ENCODE measurements at regions not wholly inside any gene's neighbourhood (a gene's known extent, or its start where the extent isn't known, plus 50 kb on each side); places are given as distances from the start of the nearest gene placed in this dataset.
"Not testable (repeated sequence)": the region's sequence is repeated elsewhere in the genome, so short reads cannot be mapped to it uniquely, and the experiment has no call there.

GRCh38 chr10:124167925-124168324, 74.5 kb upstream of the CHST15 start:
- not testable (repeated sequence) for DNase-seq (ENCODE audit: low read depth, low spot score)

DNA sequence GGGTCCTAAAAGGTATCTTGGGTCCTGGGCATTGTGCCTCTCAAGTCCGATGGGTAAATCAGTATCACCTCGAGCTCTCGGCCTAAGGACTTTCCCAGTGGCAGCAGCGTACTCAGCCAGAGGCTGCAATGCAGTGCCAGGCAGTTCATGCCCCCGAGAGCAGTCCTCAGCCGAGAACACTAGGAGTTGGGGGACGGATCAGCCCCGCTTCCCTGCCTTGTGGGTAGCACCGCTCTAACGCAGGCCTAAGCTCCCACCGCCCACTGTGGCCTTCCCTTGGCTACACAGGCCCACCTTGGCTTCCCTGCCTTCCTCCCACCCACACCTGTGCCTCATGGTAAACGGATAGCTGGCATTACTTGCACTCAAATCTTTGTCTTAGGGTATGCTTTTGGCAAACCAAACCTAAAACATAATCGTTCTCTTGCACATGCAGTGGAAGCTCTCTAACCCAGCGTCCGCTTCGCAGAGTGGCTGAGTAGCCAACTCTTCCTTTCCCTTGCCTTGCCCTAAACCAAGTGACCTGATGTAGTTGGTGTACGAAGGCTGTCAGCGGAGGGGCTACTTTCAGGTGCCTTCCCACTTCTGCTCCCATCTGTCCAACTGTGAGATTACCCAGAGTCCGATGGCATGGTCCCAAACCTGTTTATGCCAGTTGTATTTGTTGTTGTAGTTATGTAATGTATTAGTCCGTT, 73.2 kb upstream of the CHST15 start:
- no peak for DNase-seq (ENCODE audit: low read depth, low spot score)

GRCh38 chr10:124165827-124166226, 72.4 kb upstream of the CHST15 start:
- no peak for DNase-seq (ENCODE audit: low read depth, low spot score)

GRCh38 chr10:124165311-124165710, 71.9 kb upstream of the CHST15 start:
- DNase-seq (ENCODE audit: low read depth, low spot score) = no peak

- no peak for DNase-seq (ENCODE audit: low read depth, low spot score)
Observed at GRCh38 chr10:124164264-124164663, 70.9 kb upstream of the CHST15 start.

DNA sequence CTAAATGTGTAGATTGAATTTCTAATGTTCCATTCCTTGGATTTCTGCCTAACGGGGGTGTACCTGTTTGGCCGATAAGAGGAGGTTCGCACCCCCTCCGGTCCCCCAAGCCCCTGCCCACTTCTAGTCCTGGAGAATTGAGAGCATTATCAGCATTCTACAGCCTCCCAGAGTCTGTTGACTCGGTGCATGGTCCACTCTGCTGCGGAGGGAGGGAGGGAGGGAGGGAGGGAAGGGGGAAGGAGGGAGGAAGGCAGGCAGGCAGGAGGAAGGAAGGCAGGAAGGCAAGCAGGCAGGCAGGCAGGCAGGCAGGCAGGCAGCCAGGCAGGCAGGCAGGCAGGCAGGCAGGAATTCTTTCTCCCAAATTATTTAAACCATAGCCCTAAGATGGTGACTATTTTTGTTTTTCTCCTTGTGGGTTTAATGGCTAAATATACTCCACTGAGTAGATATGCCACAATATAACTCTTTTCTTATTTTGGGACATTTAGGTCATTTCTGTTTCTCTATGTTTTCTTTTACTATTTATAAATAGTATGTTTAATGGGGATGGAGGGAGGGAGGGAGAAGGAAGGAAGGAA, 69.5 kb upstream of the CHST15 start:
- DNase-seq (ENCODE audit: low read depth, low spot score) = no peak

DNA sequence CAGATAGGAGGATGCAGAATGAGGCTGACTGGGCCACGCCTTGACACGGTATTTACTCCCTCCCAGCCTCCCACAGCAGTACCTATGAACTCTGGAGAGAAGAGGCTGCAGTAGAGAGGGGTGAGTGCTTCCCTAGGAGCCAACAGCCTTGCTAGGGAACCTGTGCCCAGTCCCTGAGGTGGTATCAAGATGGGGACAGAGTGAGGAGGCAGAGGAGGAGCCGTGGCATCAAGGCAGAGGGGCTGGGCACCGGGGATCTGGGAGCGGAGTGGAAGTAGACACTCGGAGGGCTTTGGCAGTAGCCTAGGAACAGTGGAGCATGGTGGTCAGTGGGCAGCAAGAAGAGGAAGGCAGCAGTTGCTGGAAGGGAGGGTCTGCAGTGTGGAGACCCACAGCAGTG, 68.7 kb upstream of the CHST15 start:
- no peak for DNase-seq (ENCODE audit: low read depth, low spot score)

DNA sequence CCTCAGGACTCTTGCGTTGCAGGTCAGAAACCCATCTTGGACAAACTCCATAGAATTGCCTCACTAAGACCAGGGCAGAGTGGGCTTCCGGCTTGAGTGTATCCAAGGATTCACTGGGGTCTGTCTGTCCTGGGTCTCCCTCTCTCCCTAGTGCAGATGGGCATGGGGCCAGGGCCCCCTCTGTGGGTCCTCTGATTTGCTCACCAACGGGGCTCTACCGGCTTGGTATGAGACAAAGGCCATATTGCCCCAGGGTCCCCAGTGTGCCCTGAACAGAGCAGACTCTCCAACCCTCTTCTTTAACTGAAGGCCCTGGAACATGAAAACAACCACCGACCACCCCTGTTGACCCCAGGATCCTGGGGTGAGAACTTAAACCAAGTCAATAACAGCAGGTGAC, 68.2 kb upstream of the CHST15 start:
- no peak for DNase-seq (ENCODE audit: low read depth, low spot score)

DNA sequence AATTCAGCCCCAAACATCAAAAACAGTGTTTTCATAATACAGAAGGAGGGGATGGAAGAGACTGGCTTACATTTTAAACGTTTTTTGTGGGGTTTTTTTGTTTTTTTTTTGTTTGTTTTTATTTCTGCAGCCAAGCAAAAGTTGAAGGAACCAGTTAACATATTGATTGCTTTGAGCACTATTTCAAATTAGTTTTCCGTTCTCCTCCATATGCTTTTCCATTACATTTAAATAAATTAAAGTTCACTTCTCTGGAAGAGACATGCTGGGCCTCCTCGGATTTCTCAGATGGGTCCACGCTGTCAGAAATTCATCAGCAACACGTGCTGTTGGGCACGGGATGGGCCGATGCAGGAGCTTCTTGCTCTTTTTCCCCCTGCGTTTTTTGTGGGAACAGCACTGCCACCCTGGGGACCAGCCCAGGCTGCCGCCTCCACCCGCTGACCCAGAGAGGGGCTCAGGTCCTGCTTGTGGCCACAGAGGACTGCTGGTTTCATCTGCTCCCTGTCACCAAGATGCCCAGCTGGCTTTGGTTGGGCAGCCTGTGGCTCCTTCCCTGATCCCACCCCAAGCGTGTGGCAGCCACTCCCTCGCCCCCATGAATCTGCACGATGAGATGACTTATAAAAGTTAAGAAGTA, 67.7 kb upstream of the CHST15 start:
- no peak for DNase-seq (ENCODE audit: low read depth, low spot score)

DNA sequence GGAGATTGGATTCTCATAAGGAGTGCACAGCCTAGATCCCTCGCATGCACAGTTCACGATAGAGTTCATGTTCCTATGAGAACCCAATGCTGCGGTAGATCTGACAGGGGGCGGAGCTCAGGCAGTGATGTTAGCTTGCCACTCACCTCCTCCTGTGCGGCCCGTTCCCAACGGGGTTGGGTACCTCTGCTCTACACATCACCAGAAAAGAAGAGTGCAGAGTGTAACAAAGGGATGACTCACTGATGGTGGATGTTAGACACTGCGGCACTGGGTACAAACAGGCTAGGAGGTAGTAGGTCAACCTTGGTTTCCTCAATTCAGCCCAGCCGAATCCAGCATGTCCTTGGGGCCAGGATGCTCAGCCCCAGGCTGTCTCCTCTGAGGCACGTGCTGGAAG, 66.8 kb upstream of the CHST15 start:
- no peak for DNase-seq (ENCODE audit: low read depth, low spot score)

DNA sequence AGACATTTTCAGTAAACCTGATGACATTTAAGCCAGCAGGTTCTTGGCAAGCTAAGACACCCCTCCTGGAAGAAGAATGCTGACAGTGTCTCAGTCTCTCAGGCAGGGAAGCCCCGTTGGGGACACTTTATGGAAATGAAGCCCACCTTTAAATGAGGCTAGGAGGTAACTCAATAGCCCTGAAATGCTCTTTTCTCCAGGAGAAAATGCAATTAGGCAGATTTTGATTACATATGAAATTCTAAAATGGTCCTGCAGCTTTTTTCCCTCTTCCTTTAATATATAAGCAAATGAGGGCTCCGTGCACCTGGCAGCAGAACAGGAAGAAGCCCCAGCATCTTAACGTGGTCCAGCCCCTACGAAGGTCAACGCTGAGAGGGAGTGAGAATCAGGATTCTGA, 65.8 kb upstream of the CHST15 start:
- DNase-seq (ENCODE audit: low read depth, low spot score) = no peak

- DNase-seq (ENCODE audit: low read depth, low spot score) = no peak
Observed at GRCh38 chr10:124158592-124158991, 65.2 kb upstream of the CHST15 start.

GRCh38 chr10:124157271-124157681, 63.9 kb upstream of the CHST15 start:
- DNase-seq (ENCODE audit: low read depth, low spot score) = no peak

DNA sequence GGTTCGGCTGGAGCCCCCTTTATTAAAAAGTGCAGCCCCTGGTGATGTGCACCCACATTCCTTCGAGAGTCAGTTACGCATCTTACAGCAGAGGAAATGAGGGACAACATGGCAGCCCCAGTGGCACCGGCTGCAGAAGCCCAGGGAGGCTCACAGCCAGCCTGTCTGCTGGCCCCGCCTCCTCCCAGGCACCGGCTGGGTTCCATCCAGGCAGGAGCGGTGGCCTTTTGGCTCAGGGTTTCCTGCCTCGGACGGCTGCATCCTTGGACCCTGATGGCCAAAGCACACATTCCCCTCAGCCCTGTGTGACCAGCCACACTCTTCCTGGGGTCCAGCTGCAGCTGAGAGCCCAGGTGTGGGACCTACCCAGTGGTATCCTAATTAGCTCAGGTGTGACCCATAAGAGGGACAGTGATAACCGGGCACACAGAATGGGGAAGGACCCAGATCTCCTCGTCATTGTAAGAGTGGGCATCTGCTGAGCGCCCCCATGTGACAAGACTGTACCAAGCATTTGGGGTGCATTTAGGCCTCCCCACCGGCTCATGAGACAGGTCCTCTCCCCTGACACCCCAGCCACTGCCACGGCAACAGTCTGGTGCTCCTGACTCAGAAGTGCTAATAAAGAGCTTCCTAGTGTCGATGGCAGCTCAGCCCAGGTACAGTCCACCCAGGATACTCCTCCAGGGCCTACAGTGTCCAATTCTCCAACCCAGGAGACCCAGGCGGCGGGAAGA, 63.3 kb upstream of the CHST15 start:
- DNase-seq (ENCODE audit: low read depth, low spot score) = no peak

DNA sequence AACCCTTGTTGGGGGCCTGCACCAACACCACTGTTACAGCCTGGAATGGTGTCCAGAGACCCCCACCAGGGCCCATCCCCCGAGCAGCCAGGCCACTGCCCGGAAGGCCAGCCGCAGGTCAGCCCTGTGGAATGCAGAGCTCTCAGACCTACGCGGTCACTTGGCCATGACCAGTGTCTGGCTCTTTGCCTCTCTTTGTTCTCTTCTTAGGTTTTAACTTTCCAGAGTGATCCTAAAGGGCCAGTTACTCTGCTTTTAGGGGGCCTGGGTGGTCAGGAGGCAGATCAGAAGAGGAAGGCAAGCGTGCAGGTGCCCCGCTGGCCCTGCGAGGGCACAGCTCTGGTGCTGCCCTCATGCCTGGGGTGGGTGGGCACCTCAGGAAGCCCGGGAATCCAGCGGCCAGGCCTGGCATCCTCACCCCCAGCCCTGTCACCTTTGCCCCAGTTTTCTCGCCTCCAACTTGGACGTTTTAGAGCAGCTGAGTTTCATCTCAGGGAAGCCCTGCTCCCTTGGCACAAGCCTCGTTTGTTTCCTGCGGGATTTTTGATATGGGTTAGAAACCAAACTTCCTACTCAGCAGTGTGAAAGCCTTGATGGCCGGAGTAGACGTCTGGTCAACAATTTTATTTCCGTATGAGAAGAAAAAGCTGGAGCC, 62.5 kb upstream of the CHST15 start:
- DNase-seq (ENCODE audit: low read depth, low spot score) = no peak

DNA sequence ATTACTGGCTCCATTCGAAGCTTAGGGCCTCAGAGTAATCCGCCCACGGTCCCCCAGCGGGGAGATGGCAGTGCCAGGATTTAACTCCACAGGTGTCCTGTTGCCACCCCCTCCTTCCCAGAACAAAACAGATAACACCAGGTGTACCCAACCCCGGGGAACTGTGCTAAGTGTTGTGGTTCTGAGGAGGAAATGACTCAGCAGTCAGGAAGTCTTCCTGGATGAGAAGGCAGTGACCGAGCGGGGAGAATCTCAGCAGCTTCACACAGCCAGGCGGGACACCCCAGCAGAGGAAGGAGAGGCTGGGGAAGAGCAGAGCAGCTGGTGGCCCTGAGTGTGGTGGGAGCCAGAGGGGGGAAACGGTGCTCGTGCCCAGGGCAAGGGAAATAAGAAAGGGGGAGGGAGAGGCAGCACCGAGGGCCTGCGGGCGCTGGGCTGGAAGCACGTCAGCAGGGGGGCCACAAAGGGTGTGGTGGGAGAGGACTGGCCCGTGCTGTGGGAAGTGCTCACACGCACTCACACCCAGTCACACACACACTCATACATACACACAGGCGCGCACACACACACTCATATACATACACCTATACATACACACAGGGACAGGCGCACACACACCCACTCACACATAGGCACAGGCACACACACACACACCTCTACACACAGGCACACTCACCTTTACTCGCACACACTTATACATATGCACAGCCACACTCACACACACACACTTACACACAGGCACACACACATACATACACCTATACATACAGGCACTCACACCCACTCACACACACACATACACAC, 59.8 kb upstream of the CHST15 start:
- peak; percentile 83 for DNase-seq (ENCODE audit: low read depth, low spot score)

DNA sequence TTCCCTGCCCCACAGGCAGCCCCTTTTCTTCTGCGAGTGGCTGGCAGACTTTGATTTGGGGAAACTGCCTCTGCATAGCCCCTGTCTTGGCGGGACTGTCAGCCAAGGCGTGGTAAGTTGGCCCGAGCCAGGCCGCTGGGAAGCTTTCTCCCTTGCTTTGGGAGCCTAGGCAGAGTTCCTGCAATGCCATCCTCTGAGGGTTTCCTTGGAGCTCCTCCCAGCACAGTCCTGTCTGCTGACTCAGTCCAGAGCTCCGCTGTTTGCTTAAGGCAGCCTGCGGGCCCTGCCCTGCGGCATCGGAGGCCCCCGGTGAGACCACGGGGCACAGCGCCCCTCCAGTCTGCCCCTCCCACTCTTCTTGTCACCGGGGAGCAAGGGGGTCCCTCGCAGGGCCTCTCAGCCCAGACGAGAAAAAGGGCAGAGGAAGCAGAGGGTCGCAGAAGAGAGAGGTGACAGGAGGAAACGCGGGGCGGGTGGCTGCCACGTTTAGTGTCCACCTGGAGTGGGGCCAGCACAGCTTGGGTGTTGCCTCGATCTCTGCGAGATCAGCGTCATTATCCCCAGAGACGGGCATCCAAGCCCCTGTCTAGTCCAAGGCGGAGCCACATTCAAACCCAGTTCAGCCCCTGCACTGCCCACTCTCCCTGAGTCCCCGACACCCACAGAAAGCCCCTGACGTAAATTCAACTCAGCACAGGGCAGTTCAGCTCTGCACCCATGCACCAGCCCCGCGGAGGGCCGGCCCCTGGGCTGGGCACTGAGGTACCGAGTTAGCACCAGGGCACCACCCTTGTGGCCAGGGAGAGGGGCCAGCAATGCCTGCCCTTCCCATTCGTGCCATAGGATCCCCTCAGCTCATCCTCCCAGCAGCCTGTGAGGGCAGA, 59.0 kb upstream of the CHST15 start:
- no peak for DNase-seq (ENCODE audit: low read depth, low spot score)

DNA sequence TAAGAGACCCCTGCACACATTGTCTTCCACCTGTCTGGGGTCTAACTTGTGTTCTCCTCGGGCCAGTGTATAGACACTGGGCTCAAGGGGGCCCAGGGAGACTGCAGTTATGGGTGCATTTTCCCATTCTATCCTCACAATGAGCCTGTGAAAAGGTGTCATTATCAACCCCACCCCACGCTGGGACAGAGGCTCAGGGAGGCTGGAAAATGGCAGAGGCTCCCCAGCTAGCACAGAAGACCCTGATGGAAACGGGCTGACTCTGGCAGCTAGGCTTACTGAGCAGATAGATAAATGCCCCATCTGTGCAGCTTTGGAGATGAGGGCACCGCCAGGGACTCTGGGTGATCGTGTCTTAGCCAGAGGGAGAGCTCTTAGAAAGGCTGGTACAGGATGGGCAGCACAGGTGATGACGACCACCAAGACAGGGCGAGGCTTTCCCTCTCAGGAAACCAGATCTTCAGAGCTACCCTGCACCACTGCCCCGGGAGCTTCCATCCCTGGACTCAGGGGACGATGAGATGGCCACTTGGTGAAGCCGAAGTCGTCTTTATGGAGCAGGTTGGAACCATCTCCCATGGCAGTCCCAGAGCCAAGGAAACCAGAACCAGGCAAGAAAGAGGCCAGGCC, 58.2 kb upstream of the CHST15 start:
- DNase-seq (ENCODE audit: low read depth, low spot score) = no peak

DNA sequence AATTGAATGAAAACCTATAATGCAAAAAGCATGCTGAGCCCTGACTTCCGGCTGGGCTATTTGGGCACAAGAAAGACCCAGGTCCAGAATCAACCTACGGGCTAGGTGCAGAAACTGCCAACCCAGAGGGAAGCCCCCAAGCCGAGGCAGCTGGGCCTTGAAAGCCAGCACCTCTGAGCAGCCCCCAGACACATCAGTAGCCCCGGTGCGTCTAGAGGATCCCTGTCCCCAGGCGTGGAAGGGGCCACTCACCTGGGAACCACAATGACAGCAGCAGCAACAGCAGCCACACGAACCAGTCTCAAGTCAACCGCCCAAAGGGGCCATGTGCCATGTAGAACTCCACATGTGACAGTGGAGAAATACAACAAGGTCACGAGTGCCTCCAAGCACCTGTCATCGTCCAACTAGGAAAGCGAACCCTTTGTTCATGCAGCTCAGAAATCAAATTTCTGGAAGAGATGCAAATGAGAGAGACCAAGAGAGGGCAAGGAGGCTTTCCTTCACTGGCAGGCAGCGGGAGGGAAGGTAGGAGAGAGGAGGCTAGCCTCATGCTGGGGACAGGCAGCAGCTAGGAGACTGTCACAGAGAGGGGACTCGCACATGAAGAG, 57.5 kb upstream of the CHST15 start:
- DNase-seq (ENCODE audit: low read depth, low spot score) = no peak

Measured in brain pericyte (primary cell).